Fibroblast of skin of scalp (primary cell): ENCODE measurements at regions not wholly inside any gene's neighbourhood (a gene's known extent, or its start where the extent isn't known, plus 50 kb on each side); places are given as distances from the start of the nearest gene placed in this dataset.
"Not testable (repeated sequence)": the region's sequence is repeated elsewhere in the genome, so short reads cannot be mapped to it uniquely, and the experiment has no call there.

ENCODE experiments used
- DNase-seq: peaks from one replicate; pipeline ENCODE4 v3.0.0-alpha.2; 2013

GRCh38 chr9:104195142-104195541, 101.0 kb downstream of the SMC2 start:
- not testable (repeated sequence) for DNase-seq

GRCh38 chr9:104200456-104200994, 106.4 kb downstream of the SMC2 start:
- DNase-seq, result no peak

GRCh38 chr9:104206766-104207165, 112.7 kb downstream of the SMC2 start:
- DNase-seq, result no peak

GRCh38 chr9:104209387-104209786, 115.3 kb downstream of the SMC2 start:
- no peak for DNase-seq

GRCh38 chr9:104227108-104227507, 133.0 kb downstream of the SMC2 start:
- DNase-seq, result peak; percentile 4

GRCh38 chr9:104232781-104233341, 138.8 kb downstream of the SMC2 start:
- DNase-seq, result peak; percentile 62

- DNase-seq, result no peak
These were observed 139.3 kb downstream of the SMC2 start for GRCh38 chr9:104233366-104233765.

GRCh38 chr9:104234632-104235337, 140.7 kb downstream of the SMC2 start:
- not testable (repeated sequence) for DNase-seq

GRCh38 chr9:104235347-104236120, 141.4 kb downstream of the SMC2 start:
- DNase-seq, result not testable (repeated sequence)

- DNase-seq, result no peak
These were observed 144.6 kb downstream of the SMC2 start for GRCh38 chr9:104238668-104239067.

GRCh38 chr9:104240890-104241289, 146.8 kb downstream of the SMC2 start:
- DNase-seq, result no peak

- DNase-seq, result no peak
These were observed 151.8 kb downstream of the SMC2 start for GRCh38 chr9:104245925-104246324.

GRCh38 chr9:104247899-104248460, 153.9 kb downstream of the SMC2 start:
- no peak for DNase-seq

- DNase-seq, result no peak
These were observed 162.1 kb downstream of the SMC2 start for GRCh38 chr9:104256031-104256695.

- DNase-seq, result no peak
These were observed 162.6 kb downstream of the SMC2 start for GRCh38 chr9:104256696-104257062.

- no peak for DNase-seq
These were observed 164.3 kb downstream of the SMC2 start for GRCh38 chr9:104258296-104259011.

- no peak for DNase-seq
These were observed 165.9 kb downstream of the SMC2 start for GRCh38 chr9:104260004-104260403.

- DNase-seq, result no peak
These were observed 169.8 kb downstream of the SMC2 start for GRCh38 chr9:104263942-104264341.

- DNase-seq, result no peak
These were observed 170.3 kb downstream of the SMC2 start for GRCh38 chr9:104264431-104264830.

- DNase-seq, result no peak
These were observed 175.3 kb downstream of the SMC2 start for GRCh38 chr9:104269374-104269773.

GRCh38 chr9:104269996-104270963, 176.2 kb downstream of the SMC2 start:
- DNase-seq, result no peak
